Common myeloid progenitor, CD34-positive (primary cell): ENCODE measurements at regions not wholly inside any gene's neighbourhood (a gene's known extent, or its start where the extent isn't known, plus 50 kb on each side); places are given as distances from the start of the nearest gene placed in this dataset.

ENCODE experiments used
- CTCF ChIA-PET: fragments of 350-600 bp; sonication (Branson Sonifier 250); formaldehyde crosslinking; loops from one replicate; lab custom pipeline; 2021; ENCODE audit warnings: antibody characterized with exemption; lab: Charles Lee
- POLR2A ChIA-PET: fragments of 350-600 bp; sonication (Branson Sonifier 250); formaldehyde crosslinking; loops from one replicate; lab custom pipeline; 2021; ENCODE audit warnings: antibody characterized with exemption; lab: Charles Lee
- DNase-seq, 3 donors: peaks; one replicate each; pipeline versions ENCODE4 v3.0.0 to v3.0.0-alpha.2; 2013
- H3K27ac ChIP-seq, 2 experiments: 1 replicate in 1 of 2; 2 replicates in 1 of 2; pipeline ENCODE4 v1.7.0; 2013; ENCODE audit warnings: inconsistent platforms in 2 of 2, low read length in 2 of 2, mild to moderate bottlenecking in 2 of 2, low read depth in 1 of 2, moderate library complexity in 1 of 2; ENCODE audit not compliant: severe bottlenecking in 2 of 2, insufficient read depth in 1 of 2, poor library complexity in 1 of 2
- H3K27me3 ChIP-seq, 5 experiments: replicated peaks in 2 of 5; 1 replicate in 3 of 5; 2 replicates in 2 of 5; pipeline versions ENCODE4 v1.6.1 to v1.7.0; 2013; ENCODE audit warnings: low read length in 4 of 5, mild to moderate bottlenecking in 2 of 5, moderate library complexity in 2 of 5, inconsistent platforms in 1 of 5; ENCODE audit not compliant: insufficient read depth in 5 of 5, control insufficient read depth in 4 of 5
- H3K36me3 ChIP-seq, 4 experiments: 1 replicate in 2 of 4; 2 replicates in 2 of 4; pipeline versions ENCODE4 v1.6.1 to v1.7.0; 2013; ENCODE audit warnings: low read length in 3 of 4, control low read depth in 1 of 4, mild to moderate bottlenecking in 1 of 4; ENCODE audit not compliant: control insufficient read depth in 4 of 4, insufficient read depth in 4 of 4
- H3K4me1 ChIP-seq, 4 experiments: 1 replicate in 3 of 4; 2 replicates in 1 of 4; pipeline versions ENCODE4 v1.6.1 to v1.7.1; 2013; ENCODE audit warnings: low read length in 3 of 4, mild to moderate bottlenecking in 3 of 4, control low read depth in 1 of 4, inconsistent platforms in 1 of 4, moderate library complexity in 1 of 4; ENCODE audit not compliant: control insufficient read depth in 4 of 4, insufficient read depth in 4 of 4; ENCODE audit errors: control extremely low read depth in 1 of 4
- H3K4me3 ChIP-seq, 7 experiments: 1 replicate in 4 of 7; 2 replicates in 3 of 7; pipeline versions ENCODE4 v1.5.1 to v1.7.0; 2013; ENCODE audit warnings: mild to moderate bottlenecking in 7 of 7, low read length in 6 of 7, moderate library complexity in 6 of 7, inconsistent platforms in 2 of 7, low read depth in 2 of 7, control low read depth in 1 of 7; ENCODE audit not compliant: insufficient read depth in 4 of 7, control insufficient read depth in 1 of 7; ENCODE audit errors: extremely low read depth in 1 of 7
- H3K9me3 ChIP-seq, 5 experiments: 1 replicate in 4 of 5; 2 replicates in 1 of 5; pipeline versions ENCODE4 v1.6.1 to v1.7.1; 2013; ENCODE audit warnings: low read length in 4 of 5, mild to moderate bottlenecking in 2 of 5, inconsistent platforms in 1 of 5, low read depth in 1 of 5, moderate library complexity in 1 of 5; ENCODE audit not compliant: control insufficient read depth in 4 of 5, insufficient read depth in 2 of 5; ENCODE audit errors: control extremely low read depth in 1 of 5
- WGBS: methylation state at CpG from one replicate; pipeline ENCODE4 v1.1.5; 2013; ENCODE audit not compliant: insufficient coverage; 5-methylcytosine and 5-hydroxymethylcytosine counted together

DNA sequence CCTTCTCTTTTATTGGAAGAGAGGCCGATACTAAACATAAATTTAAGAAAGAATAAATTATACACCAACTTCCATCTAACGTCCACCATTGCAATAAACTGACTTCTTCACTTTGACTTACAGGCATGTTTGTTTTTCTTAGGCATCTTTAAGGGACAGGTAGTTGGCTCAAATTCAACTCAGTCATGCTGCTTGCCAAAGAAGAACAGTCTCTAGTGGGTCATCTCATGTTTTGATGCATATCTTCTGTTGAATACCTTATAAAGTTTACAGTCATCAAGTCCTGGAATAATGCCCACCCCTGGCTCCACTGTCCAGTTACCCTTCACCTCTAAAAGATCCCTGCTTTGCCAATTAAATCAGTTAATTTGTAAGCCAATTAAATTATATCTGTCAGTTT, 328.2 kb upstream of the GRAMD2B start:
- Histone ChIP-seq H3K36me3 (no peaks in the 10 kb centered on the region), H3K9me3 (no peaks in the 10 kb centered on the region), H3K4me3 (no peak overlapping the region), H3K4me1 (no peaks in the 10 kb centered on the region), H3K27me3 (no peaks in the 10 kb centered on the region), H3K27ac (no peak overlapping the region)
- CTCF ChIA-PET: no interaction called here
- POLR2A ChIA-PET: no interaction called here
- DNase-seq: no peak
- WGBS: no CpG with 5 or more reads among the region's 2 CpGs

DNA sequence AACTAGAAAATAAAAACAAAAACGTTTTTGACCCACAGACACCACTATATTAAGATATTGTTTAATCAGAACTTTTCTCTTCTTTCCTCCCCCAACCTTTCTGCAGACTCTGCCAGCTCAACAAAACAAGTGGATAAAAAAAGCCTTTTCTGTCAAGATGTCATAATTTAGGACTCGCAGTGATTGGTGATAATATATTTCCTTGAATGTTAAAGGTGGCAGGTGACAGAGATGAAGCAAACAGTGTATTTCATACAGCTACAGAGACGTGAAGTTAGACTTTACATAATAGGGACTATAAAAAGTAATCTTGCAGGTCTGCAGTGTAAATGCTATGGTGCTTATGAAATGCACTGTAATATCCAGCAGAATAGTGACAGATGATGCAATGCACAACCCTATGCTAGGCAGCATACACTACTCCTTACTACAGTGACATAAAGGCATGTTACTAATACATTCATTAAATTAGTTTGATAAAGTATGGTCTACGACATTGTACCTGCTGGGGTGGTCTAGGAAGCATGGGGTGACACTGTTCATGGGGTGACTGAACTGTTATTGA, 326.7 kb upstream of the GRAMD2B start:
- ChIA-PET CTCF (interaction anchor here (0.6 kb wide), 1 partner anchor 12 kb away, joined by 3 read pairs; no protein-coding TSS in a partner anchor), POLR2A (no interaction called here)
- H3K4me3 ChIP-seq: no peak overlapping the region
- no peaks in the 10 kb centered on the region for H3K36me3 ChIP-seq
- no peaks in the 10 kb centered on the region for H3K27me3 ChIP-seq
- H3K27ac ChIP-seq: no peak overlapping the region
- 100% methylated on average over 2 of the region's 4 CpGs for WGBS
- H3K9me3 ChIP-seq: no peaks in the 10 kb centered on the region
- DNase-seq: no peak
- no peaks in the 10 kb centered on the region for H3K4me1 ChIP-seq

DNA sequence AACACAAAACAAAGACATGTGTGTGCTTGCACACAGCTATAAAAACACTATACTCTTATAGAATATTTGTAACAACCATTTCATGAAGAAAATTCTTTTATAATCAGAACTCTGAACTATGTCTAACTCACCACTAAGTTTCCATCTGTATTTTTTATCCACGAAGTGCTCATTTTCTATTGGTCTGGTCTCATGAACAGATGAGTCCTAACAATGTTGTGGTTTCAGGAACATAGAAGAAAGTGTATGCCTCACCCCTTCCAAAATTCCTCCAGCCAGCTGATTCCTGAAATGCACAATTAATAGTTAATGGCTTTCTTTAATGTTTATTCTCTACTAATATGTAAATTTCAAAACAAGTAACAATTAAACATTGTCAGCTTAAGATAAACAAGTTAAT, 325.3 kb upstream of the GRAMD2B start:
- Histone ChIP-seq H3K27ac (no peak overlapping the region), H3K4me3 (no peak overlapping the region), H3K9me3 (no peaks in the 10 kb centered on the region), H3K36me3 (no peaks in the 10 kb centered on the region), H3K27me3 (no peaks in the 10 kb centered on the region), H3K4me1 (no peaks in the 10 kb centered on the region)
- WGBS: no CpG with 5 or more reads among the region's 1 CpG
- no peak for DNase-seq
- CTCF ChIA-PET: no interaction called here
- POLR2A ChIA-PET: no interaction called here

DNA sequence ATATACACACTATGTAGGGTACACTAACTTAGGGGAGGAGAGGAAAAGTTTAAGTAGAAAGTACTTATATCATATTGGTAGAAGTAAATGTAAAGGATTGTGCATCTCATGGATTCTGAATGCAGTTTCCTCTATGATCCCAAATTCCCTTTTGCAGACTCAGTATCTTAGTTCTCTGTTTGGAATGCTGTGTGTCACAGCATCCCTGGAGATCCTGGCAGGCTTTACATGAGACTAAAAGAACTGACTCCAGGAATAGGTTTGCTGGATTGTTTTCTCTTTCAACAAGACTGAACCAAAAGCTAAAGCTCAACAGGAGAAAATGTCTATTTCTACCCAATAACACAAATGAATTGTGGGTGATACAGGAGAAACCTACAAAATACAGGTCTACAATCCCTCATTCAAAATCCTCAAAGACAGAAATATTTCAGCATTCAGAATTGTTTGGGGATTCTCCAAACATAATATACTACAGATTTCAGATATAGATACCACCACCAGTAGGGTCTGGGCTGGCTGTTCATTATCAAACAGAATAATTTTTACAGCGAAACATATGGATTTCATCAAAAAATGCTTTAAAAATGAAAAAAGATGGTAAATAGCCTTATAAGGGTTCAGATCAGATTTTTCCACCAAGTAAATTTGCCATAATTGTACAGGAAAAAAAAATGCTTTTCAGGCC, 324.7 kb upstream of the GRAMD2B start:
- Histone ChIP-seq H3K27ac (no peak overlapping the region), H3K36me3 (no peaks in the 10 kb centered on the region), H3K27me3 (no peaks in the 10 kb centered on the region), H3K9me3 (no peaks in the 10 kb centered on the region), H3K4me3 (no peak overlapping the region), H3K4me1 (no peaks in the 10 kb centered on the region)
- no peak for DNase-seq
- POLR2A ChIA-PET: no interaction called here
- WGBS: 100% methylated on average over 1 of the region's 1 CpG
- CTCF ChIA-PET: interaction anchor here (0.6 kb wide), 1 partner anchor 12 kb away, joined by 4 read pairs; no protein-coding TSS in a partner anchor

DNA sequence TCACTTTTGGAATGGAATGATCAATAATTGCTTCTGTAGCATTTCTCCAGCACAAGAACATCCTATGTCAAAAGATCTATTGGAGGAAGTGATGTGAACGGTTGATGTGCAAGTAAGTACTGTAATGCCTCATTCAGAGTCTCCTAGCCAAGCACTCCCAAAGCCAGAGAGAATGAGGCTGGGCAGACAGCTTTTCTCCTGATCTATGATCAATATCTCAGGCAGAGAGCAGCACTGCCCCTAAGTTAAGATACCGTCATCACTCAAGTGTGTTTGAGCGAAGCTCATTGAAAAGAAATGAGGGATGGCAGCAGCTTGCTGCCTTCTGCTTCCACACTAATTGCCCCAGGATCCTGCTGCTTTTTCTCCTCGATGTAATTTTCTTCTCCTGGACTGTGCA, 324.1 kb upstream of the GRAMD2B start:
- H3K36me3 ChIP-seq: no peaks in the 10 kb centered on the region
- CTCF ChIA-PET: interaction anchor here (0.6 kb wide), 1 partner anchor 13 kb away, joined by 4 read pairs; no protein-coding TSS in a partner anchor
- H3K4me1 ChIP-seq: no peaks in the 10 kb centered on the region
- POLR2A ChIA-PET: no interaction called here
- no peak for DNase-seq
- no peak overlapping the region for H3K4me3 ChIP-seq
- H3K9me3 ChIP-seq: no peaks in the 10 kb centered on the region
- WGBS: 98% methylated on average over 3 of the region's 4 CpGs
- no peak overlapping the region for H3K27ac ChIP-seq
- H3K27me3 ChIP-seq: no peaks in the 10 kb centered on the region

DNA sequence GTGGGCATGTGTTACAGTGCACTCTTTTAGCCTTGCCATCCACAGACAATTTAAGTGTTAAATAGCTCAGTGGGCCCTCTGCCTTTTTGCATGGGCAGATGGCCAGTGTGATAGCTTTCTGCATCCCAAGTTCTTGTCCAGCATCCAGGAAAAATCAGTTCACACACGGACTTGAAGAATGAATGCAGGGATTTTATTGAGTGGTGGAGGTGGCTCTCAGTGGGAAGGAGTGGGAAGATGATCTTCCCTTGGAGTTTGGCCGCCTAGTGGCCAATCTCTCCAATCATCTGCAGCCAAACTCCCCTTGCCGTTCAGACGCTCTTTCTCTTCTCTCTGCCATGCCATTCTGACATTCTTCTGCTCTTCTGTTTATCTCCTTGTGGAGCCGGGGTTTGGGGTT, 322.4 kb upstream of the GRAMD2B start:
- Histone ChIP-seq H3K9me3 (no peaks in the 10 kb centered on the region), H3K36me3 (no peaks in the 10 kb centered on the region), H3K4me3 (no peak overlapping the region), H3K27ac (no peak overlapping the region), H3K27me3 (no peaks in the 10 kb centered on the region), H3K4me1 (no peaks in the 10 kb centered on the region)
- POLR2A ChIA-PET: no interaction called here
- DNase-seq: no peak
- CTCF ChIA-PET: no interaction called here
- no CpG with 5 or more reads among the region's 5 CpGs for WGBS

DNA sequence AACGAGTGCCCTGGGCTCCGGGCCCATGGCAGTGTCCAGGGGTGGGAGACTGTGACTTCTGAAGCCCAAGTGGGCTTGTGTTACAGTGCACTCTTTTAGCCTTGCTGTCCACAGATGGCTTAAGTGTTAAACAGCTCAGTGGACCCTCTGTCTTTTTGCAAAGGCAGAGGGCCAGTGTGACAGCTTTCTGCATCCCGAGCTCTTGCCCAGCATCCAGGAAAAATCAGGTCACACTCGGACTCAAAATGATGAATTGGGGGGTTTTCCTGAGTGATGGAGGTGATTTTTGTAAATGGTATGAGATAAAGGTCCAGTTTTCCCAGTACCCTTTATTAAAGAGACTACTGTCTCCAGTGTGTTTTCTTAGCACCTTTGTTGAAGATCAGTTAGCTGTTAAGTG, 321.3 kb upstream of the GRAMD2B start:
- Histone ChIP-seq H3K4me3 (no peak overlapping the region), H3K27ac (no peak overlapping the region), H3K27me3 (no peaks in the 10 kb centered on the region), H3K4me1 (no peaks in the 10 kb centered on the region), H3K9me3 (no peaks in the 10 kb centered on the region), H3K36me3 (no peaks in the 10 kb centered on the region)
- DNase-seq: no peak
- POLR2A ChIA-PET: no interaction called here
- CTCF ChIA-PET: no interaction called here
- WGBS: 95% methylated on average over 3 of the region's 4 CpGs
